Peyer's patch (tissue), 4 donors: ENCODE measurements at regions not wholly inside any gene's neighbourhood (a gene's known extent, or its start where the extent isn't known, plus 50 kb on each side); places are given as distances from the start of the nearest gene placed in this dataset.

ENCODE experiments used
- POLR2A ChIP-seq, 2 donors: fragments of 450-650 bp; IDR thresholded peaks; one replicate each; pipeline ENCODE4 v1.5.1; 2017; ENCODE audit warnings: antibody characterized with exemption in 2 of 2, mild to moderate bottlenecking in 2 of 2, moderate library complexity in 2 of 2
- TF ChIP-seq, protein P1 (sequence below), 6 experiments: fragments of 450-650 bp in 4 of 6; fragments of 200-600 bp in 2 of 6; sonication (generic) in 1 of 6; IDR thresholded peaks; one replicate each; pipeline ENCODE4 v1.5.1; 2017 to 2019; ENCODE audit warnings: antibody characterized with exemption in 6 of 6, mild to moderate bottlenecking in 3 of 6, moderate library complexity in 1 of 6

GRCh38 chr20:22716821-22717351 is 132.5 kb upstream of the FOXA2 start:
- no peak for TF ChIP-seq POLR2A (IDR thresholded peaks at IDR 0.05)
- TF ChIP-seq, protein P1, sequence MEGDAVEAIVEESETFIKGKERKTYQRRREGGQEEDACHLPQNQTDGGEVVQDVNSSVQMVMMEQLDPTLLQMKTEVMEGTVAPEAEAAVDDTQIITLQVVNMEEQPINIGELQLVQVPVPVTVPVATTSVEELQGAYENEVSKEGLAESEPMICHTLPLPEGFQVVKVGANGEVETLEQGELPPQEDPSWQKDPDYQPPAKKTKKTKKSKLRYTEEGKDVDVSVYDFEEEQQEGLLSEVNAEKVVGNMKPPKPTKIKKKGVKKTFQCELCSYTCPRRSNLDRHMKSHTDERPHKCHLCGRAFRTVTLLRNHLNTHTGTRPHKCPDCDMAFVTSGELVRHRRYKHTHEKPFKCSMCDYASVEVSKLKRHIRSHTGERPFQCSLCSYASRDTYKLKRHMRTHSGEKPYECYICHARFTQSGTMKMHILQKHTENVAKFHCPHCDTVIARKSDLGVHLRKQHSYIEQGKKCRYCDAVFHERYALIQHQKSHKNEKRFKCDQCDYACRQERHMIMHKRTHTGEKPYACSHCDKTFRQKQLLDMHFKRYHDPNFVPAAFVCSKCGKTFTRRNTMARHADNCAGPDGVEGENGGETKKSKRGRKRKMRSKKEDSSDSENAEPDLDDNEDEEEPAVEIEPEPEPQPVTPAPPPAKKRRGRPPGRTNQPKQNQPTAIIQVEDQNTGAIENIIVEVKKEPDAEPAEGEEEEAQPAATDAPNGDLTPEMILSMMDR (IDR thresholded peaks at IDR 0.05): no peak
